ENCODE measurements at regions not wholly inside any gene's neighbourhood (a gene's known extent, or its start where the extent isn't known, plus 50 kb on each side); places are given as distances from the start of the nearest gene placed in this dataset.

DNA sequence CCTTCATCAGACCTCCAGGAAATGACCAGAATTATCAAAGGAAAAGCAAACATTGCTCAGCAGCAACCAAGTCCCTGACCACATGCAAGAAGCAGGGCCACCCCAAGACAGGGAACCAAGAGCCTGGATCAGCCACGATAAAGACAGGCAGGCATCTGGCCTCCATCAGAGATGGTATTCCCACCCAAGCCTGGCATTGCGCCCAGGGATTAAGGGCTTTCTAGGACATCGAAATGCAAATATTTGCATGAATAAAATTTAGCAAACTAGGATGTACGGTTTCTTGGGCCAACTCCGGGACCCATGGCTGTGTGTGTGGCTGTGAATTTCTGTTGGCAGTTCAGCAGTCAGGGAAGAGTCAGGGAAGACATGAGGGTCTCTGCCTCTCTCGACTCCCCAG lies 241.4 kb upstream of the DYNLRB2 start:
- TF ChIP-seq, protein P1, sequence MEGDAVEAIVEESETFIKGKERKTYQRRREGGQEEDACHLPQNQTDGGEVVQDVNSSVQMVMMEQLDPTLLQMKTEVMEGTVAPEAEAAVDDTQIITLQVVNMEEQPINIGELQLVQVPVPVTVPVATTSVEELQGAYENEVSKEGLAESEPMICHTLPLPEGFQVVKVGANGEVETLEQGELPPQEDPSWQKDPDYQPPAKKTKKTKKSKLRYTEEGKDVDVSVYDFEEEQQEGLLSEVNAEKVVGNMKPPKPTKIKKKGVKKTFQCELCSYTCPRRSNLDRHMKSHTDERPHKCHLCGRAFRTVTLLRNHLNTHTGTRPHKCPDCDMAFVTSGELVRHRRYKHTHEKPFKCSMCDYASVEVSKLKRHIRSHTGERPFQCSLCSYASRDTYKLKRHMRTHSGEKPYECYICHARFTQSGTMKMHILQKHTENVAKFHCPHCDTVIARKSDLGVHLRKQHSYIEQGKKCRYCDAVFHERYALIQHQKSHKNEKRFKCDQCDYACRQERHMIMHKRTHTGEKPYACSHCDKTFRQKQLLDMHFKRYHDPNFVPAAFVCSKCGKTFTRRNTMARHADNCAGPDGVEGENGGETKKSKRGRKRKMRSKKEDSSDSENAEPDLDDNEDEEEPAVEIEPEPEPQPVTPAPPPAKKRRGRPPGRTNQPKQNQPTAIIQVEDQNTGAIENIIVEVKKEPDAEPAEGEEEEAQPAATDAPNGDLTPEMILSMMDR (IDR thresholded peaks at IDR 0.05; ENCODE audit: unreplicated experiment) = no peak
- Mint-ChIP-seq H3K27me3 (ENCODE audit: unreplicated experiment) (peaks cover 3% of the 10 kb centered on the region), H3K9me3 (ENCODE audit: unreplicated experiment) (no peaks in the 10 kb centered on the region), H3K36me3 (ENCODE audit: low read depth, unreplicated experiment) (no peaks in the 10 kb centered on the region), H3K4me1 (ENCODE audit: unreplicated experiment) (no peaks in the 10 kb centered on the region), H3K27ac (ENCODE audit: unreplicated experiment) (no peak overlapping the region), H3K4me3 (ENCODE audit: unreplicated experiment) (no peak overlapping the region)
- DNase-seq (ENCODE audit: low spot score) = no peak

DNA sequence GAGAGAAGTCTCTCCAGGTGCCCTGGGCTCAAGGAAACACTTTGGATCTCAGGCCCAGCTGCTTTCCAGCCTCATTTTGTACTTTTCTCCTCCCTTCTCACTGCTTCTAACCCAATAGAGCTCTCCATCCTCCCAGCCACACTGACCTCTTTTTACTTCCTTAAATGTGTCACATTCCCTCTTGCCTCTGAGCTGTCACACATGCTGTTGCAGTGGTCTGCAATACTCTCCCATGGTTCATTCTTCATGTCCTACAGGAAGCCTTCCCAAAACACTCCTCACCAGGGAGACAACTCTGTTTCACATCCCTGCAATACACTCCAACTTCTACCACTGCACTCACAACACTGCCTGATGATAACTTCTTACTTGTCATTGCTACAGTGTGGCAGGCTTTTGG lies 242.1 kb upstream of the DYNLRB2 start:
- H3K9me3 Mint-ChIP-seq (ENCODE audit: unreplicated experiment) = no peaks in the 10 kb centered on the region
- TF ChIP-seq, protein P1 (IDR thresholded peaks at IDR 0.05; ENCODE audit: unreplicated experiment) = no peak
- no peaks in the 10 kb centered on the region for H3K36me3 Mint-ChIP-seq (ENCODE audit: low read depth, unreplicated experiment)
- no peaks in the 10 kb centered on the region for H3K4me1 Mint-ChIP-seq (ENCODE audit: unreplicated experiment)
- H3K27ac Mint-ChIP-seq (ENCODE audit: unreplicated experiment) = no peak overlapping the region
- DNase-seq (ENCODE audit: low spot score) = no peak
- peaks cover 1% of the 10 kb centered on the region for H3K27me3 Mint-ChIP-seq (ENCODE audit: unreplicated experiment)
- H3K4me3 Mint-ChIP-seq (ENCODE audit: unreplicated experiment) = no peak overlapping the region

DNA sequence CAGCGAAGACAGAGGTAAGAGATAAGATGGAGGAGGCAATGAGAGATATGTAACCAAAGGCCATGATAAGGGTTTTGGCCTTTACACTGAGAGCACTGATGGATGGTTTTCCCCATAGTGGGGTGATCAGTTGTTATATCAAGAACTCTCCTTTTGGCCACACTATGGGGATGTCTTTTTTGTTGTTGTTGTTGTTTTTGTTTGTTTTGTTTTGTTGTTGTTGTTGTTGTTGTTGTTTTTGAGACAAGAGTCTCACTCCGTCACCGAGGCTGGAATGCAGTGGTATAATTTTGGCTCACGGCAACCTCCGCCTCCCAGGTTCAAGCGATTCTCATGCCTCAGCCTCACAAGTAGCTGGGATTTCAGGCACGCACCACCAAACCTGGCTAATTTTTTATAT lies 244.8 kb upstream of the DYNLRB2 start:
- Mint-ChIP-seq H3K9me3 (ENCODE audit: unreplicated experiment) (no peaks in the 10 kb centered on the region), H3K27ac (ENCODE audit: unreplicated experiment) (no peak overlapping the region), H3K4me3 (ENCODE audit: unreplicated experiment) (no peak overlapping the region), H3K4me1 (ENCODE audit: unreplicated experiment) (no peaks in the 10 kb centered on the region), H3K27me3 (ENCODE audit: unreplicated experiment) (peaks cover 1% of the 10 kb centered on the region), H3K36me3 (ENCODE audit: low read depth, unreplicated experiment) (no peaks in the 10 kb centered on the region)
- DNase-seq (ENCODE audit: low spot score) = no peak
- TF ChIP-seq, protein P1 (IDR thresholded peaks at IDR 0.05; ENCODE audit: unreplicated experiment) = no peak

DNA sequence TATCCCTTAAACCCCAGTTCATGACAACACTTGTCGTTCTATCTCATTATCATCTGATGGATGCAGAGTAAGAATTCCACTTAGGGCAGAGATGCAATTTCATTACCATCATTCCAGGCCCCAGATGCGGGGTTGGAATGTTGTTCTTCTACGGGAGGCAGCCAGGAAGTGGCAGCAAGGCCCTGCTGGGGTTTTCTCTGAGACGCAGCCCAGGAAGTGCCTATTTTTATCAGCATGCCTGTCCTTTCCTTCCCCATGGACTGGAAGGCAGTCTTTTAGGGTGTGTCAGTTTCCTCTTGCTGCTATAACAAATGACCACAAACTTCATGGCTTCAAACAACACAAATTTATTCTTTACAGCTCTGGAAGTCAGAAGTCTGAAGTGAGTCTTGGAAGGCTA lies 246.6 kb upstream of the DYNLRB2 start:
- H3K4me3 Mint-ChIP-seq (ENCODE audit: unreplicated experiment) = no peak overlapping the region
- TF ChIP-seq, protein P1 (IDR thresholded peaks at IDR 0.05; ENCODE audit: unreplicated experiment) = no peak
- H3K27ac Mint-ChIP-seq (ENCODE audit: unreplicated experiment) = no peak overlapping the region
- no peaks in the 10 kb centered on the region for H3K4me1 Mint-ChIP-seq (ENCODE audit: unreplicated experiment)
- no peaks in the 10 kb centered on the region for H3K9me3 Mint-ChIP-seq (ENCODE audit: unreplicated experiment)
- DNase-seq (ENCODE audit: low spot score) = no peak
- peaks cover 1% of the 10 kb centered on the region for H3K27me3 Mint-ChIP-seq (ENCODE audit: unreplicated experiment)
- H3K36me3 Mint-ChIP-seq (ENCODE audit: low read depth, unreplicated experiment) = no peaks in the 10 kb centered on the region

DNA sequence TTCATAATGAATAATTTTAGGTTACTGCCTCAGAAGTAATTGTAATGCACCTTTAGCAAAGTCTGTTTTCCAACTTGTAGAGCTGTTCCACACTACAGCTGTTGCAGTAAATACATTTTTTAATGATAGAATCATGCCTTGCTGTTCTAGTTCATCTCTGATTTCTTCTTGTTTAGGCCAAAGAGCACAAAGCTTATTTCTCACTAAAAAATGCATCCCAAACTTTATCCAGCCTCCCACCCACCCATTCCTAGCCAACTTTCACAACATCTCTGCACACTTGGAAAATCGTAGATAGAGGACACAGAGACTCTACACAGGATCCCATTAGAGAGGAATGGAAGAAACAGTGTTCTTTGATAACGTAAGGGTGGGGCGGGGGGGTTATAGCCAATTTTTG lies 252.2 kb upstream of the DYNLRB2 start:
- Mint-ChIP-seq H3K36me3 (ENCODE audit: low read depth, unreplicated experiment) (no peaks in the 10 kb centered on the region), H3K4me3 (ENCODE audit: unreplicated experiment) (no peak overlapping the region), H3K27me3 (ENCODE audit: unreplicated experiment) (no peaks in the 10 kb centered on the region), H3K4me1 (ENCODE audit: unreplicated experiment) (no peaks in the 10 kb centered on the region), H3K27ac (ENCODE audit: unreplicated experiment) (no peak overlapping the region), H3K9me3 (ENCODE audit: unreplicated experiment) (no peaks in the 10 kb centered on the region)
- DNase-seq (ENCODE audit: low spot score) = no peak
- TF ChIP-seq, protein P1 (IDR thresholded peaks at IDR 0.05; ENCODE audit: unreplicated experiment) = no peak

All from endothelial cell (in vitro differentiated cells).